DMS114 treated with DMSO at 0.1 percent for 48 hours (cell line): ENCODE measurements at regions not wholly inside any gene's neighbourhood (a gene's known extent, or its start where the extent isn't known, plus 50 kb on each side); places are given as distances from the start of the nearest gene placed in this dataset.

Source experiments
- DNase-seq: peaks from one replicate; lab custom pipeline; 2025; ENCODE audit not compliant: unreplicated experiment; lab: John Stamatoyannopoulos, UW

- DNase-seq: no peak
These were observed 104.7 kb downstream of the TSN start for GRCh38 chr2:121860033-121860757.

- DNase-seq: no peak
These were observed 105.3 kb downstream of the TSN start for GRCh38 chr2:121860758-121861227.

- DNase-seq: no peak
These were observed 106.8 kb downstream of the TSN start for GRCh38 chr2:121862286-121862685.

GRCh38 chr2:121865914-121866313, 110.5 kb downstream of the TSN start:
- DNase-seq: no peak

- DNase-seq: no peak
These were observed 111.3 kb downstream of the TSN start for GRCh38 chr2:121866789-121867188.

- no peak for DNase-seq
These were observed 113.2 kb downstream of the TSN start for GRCh38 chr2:121868652-121869051.

GRCh38 chr2:121869363-121869762, 113.9 kb downstream of the TSN start:
- no peak for DNase-seq

- no peak for DNase-seq
These were observed 114.4 kb downstream of the TSN start for GRCh38 chr2:121869873-121870272.

- DNase-seq: no peak
These were observed 117.2 kb downstream of the TSN start for GRCh38 chr2:121872651-121873050.

GRCh38 chr2:121873864-121874263, 118.4 kb downstream of the TSN start:
- DNase-seq: no peak

- DNase-seq: no peak
These were observed 120.2 kb downstream of the TSN start for GRCh38 chr2:121875585-121876185.

GRCh38 chr2:121877366-121877765, 121.9 kb downstream of the TSN start:
- DNase-seq: no peak

- no peak for DNase-seq
These were observed 124.8 kb downstream of the TSN start for GRCh38 chr2:121880283-121880682.

GRCh38 chr2:121881038-121881437, 125.6 kb downstream of the TSN start:
- no peak for DNase-seq

- DNase-seq: no peak
These were observed 126.5 kb downstream of the TSN start for GRCh38 chr2:121881950-121882349.

- DNase-seq: no peak
These were observed 128.6 kb downstream of the TSN start for GRCh38 chr2:121884078-121884477.

GRCh38 chr2:121884511-121884921, 129.1 kb downstream of the TSN start:
- DNase-seq: no peak

GRCh38 chr2:121886059-121886458, 130.6 kb downstream of the TSN start:
- DNase-seq: no peak

- DNase-seq: no peak
These were observed 132.2 kb downstream of the TSN start for GRCh38 chr2:121887513-121888188.

- no peak for DNase-seq
These were observed 132.7 kb downstream of the TSN start for GRCh38 chr2:121888189-121888557.

- no peak for DNase-seq
These were observed 134.6 kb downstream of the TSN start for GRCh38 chr2:121890041-121890440.
